ENCODE measurements at regions not wholly inside any gene's neighbourhood (a gene's known extent, or its start where the extent isn't known, plus 50 kb on each side); places are given as distances from the start of the nearest gene placed in this dataset.
A peak's percentile ranks its signal among the peaks of the same experiment; 100 is the strongest.
"Not testable (repeated sequence)": the region's sequence is repeated elsewhere in the genome, so short reads cannot be mapped to it uniquely, and the experiment has no call there.

DNA sequence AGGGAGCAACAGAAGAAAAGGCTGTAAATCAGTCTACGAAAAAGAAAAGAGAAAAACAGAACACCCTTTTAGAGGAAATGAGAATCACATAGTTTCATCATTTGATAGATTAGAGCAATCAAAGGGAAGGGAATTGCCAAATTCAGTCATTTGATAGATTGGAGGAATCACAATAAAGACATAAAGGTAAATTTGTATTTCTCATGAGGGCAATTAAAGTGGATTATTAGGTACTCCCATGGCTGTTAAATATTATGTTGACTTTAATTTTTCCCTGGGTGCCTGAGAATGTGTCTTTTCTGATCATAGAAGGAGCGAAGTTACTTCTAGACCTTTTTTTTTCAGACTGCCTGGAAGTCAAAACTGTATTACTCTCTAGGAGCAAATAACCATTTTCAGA, 1145.7 kb downstream of the EPHA7 start:
- in situ Hi-C loops (cut with HindIII; ENCODE audit: low sequenced_read_pairs), result no loop called here
- DNase-seq (ENCODE audit: low spot score), result no peak

DNA sequence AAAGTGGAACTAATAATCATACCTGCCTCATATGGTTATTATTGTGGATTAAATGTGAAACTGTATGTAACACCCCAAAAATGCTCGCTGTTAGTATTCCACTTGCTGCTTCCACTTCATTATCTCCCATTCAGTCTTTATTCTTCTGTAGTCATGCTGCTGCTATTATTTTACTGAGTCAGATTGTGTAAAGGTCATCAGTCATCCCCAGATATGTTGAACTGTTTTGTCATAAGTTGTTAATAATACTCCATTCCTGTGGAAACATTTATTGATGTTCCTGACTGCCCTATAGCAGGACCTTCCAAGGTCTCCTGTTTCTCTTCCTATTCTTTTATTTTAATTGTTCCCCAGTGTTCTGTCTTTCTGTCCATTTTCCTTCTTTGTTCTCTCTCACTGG, 1148.3 kb downstream of the EPHA7 start:
- in situ Hi-C loops (cut with HindIII; ENCODE audit: low sequenced_read_pairs), result no loop called here
- no peak for DNase-seq (ENCODE audit: low spot score)

DNA sequence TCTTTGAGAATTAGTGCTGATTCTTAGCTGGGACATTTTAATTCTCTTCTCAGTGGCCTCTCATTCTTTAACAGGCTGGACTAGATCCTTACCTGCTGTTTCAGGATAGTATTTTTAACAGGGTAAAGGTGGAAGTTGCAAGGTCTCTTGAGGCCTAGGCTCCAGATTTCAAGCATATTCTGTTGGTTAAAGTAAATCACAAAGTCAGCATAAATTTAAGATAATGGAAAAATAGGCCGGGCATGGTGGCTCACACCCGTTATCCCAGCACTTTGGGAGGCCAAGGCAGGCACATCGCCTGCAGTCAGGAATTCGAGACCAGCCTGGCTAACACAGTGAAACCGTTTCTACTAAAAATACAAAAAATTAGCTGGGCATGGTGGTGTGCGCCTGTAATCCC, 1149.0 kb downstream of the EPHA7 start:
- in situ Hi-C loops (cut with HindIII; ENCODE audit: low sequenced_read_pairs), result no loop called here
- DNase-seq (ENCODE audit: low spot score), result no peak

DNA sequence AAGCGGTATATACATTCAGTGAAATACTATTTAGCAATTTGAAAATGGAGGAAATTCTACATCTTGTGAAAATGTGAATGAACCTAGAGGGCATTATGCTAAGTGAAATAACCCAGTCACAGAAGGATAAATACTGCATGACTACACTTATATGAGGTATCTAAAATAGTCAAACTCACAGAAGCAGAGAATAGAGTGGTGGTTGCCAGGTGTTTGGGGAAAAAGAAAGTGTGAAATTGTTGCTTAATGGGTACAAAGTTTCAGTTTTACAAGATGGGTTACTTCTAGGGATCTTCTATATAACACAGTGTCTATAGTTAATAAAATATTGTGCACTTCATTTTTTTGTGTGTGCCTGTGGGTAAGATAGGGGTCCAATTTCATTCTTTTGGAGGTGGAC, 1152.0 kb downstream of the EPHA7 start:
- in situ Hi-C loops (cut with HindIII; ENCODE audit: low sequenced_read_pairs), result no loop called here
- DNase-seq (ENCODE audit: low spot score), result no peak

DNA sequence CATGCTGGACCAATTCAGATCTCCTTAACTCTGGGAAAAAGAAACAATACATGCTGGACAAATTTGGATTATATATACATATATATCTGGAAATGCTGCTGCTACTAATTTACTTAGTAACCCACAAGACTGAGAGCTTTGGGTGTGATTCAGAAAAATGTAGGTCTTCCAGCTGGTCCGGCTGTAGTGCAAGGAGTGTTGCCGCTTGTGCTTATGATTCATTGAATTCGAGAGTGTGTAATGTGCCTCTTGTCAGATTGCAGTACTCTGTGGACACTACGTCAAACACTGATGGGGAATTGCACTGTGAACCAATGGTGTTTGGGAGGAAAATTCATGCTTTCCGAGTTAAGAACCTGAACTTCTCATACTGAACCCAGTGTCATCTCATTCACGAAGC, 1155.5 kb downstream of the EPHA7 start:
- DNase-seq (ENCODE audit: low spot score), result no peak
- in situ Hi-C loops (cut with HindIII; ENCODE audit: low sequenced_read_pairs), result no loop called here

DNA sequence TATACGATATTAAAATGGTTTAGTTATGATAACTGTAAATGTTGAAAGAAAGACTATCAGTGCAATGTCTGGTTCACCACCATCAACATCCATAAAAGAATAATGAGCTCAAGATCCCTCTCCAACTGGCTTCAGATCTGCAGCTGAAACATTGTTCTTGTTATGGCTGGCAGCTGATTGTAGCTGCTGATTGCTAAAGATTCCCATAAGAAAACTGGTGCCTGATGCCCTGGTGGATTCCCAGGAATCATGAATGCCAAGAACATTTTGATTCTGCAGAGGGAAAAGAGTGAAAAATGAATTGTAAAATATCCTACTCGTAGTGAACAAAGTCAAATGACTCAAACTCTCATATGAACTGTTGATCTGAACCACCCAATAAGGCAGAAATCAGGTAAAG, 1160.2 kb downstream of the EPHA7 start:
- in situ Hi-C loops (cut with HindIII; ENCODE audit: low sequenced_read_pairs), result no loop called here
- no peak for DNase-seq (ENCODE audit: low spot score)

DNA sequence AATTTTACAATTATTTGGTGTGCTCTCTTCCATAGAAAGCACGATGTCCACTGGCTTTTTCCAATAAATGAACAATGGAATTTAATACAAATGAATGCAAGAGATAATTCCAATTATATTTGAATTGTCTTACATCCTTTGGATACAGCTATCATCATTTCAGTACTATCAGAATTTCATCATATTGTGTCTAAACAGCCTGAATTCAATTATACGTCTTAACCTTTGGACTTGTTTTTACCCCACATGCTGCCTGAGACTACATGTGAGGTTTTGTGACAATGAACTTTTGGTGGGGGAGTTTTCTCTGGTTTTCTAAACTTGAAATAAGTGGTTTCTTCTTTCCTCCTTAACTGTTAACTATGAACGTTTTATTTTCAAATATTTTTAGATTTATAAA, 1176.0 kb downstream of the EPHA7 start:
- in situ Hi-C loops (cut with HindIII; ENCODE audit: low sequenced_read_pairs), result no loop called here
- DNase-seq (ENCODE audit: low spot score), result no peak

DNA sequence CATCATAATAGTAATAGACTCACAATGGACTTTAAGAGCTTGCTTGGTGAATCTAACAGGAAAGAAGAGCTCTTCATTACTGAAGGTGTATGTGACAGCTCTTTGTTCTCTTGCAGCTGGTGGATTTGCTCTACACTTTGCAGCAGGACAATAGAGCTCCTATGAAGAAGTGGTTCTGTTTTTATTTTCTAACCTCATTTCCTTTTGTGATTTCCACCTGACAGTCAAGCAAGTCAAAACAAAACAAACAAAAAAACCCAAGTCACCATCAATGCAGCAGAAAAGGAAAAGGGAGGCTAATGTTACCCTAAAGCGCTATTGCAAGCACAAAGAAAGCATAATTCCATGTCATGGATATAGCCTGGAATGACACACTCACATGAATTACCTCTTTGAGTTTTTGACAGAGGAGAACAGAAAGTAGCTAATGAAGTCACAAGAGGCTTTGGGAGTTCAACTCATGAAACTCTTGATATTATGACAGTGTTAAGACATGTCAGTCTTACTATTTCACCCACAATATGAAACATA, 1188.1 kb downstream of the EPHA7 start:
- no peak for DNase-seq (ENCODE audit: low spot score)
- in situ Hi-C loops (cut with HindIII; ENCODE audit: low sequenced_read_pairs), result no loop called here

DNA sequence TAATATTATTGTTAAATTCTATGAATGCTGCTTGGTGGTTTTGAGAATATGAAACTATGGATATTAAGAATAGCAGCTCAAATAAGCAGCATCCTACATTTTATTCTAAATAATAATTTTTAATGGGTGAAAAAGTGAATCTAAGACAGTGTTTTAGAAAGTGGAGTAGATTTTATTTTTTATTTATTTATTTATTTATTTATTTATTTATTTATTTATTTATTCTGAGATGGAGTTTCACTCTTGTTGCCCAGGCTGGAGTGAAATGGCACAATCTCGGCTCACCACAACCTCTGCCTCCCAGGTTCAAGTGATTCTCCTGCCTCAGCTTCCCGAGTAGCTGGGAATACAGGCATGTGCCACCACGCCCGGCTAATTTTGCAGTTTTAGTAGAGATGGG, 1199.4 kb downstream of the EPHA7 start:
- in situ Hi-C loops (cut with HindIII; ENCODE audit: low sequenced_read_pairs); DNase-seq (ENCODE audit: low spot score): not testable (repeated sequence)

DNA sequence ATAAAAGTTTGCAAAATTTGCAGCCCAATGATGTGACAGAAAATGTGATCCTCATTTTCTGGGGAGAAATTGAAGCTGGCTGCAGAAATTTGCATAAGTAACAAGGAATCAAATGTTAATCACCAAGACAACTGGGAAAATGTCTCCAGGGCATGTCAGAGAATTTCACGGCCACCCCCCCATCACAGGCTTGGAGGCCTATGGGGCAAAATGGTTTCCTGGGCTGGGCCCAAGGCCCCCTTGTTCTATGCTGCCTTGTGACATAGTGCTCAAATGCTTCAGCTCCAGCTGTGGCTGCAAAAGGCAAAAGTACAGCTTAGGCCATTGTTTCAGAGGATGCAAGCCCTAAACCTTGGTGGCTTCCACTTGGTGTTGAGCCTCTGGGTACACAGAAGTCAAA, 1202.6 kb downstream of the EPHA7 start:
- in situ Hi-C loops (cut with HindIII; ENCODE audit: low sequenced_read_pairs), result no loop called here
- DNase-seq (ENCODE audit: low spot score), result no peak

DNA sequence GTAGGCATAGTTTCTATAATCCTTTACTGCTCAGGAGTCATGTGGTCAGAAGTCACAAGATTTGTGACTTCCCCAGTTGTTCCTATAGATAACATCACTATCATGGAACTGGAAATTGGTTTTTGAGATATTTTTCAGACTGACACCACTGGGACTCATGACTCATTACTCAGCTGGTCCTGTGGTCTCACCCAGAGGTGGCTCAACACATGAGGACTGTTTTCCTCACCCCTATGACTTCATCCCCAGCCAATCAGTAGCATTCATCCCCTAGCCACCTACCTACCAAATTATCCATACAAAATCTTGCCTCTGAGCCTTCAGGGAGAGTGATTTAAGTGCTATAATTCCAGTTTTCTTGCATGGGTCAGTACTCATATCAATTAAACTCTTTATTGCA, 1217.7 kb downstream of the EPHA7 start:
- in situ Hi-C loops (cut with HindIII; ENCODE audit: low sequenced_read_pairs), result no loop called here
- DNase-seq (ENCODE audit: low spot score), result no peak

DNA sequence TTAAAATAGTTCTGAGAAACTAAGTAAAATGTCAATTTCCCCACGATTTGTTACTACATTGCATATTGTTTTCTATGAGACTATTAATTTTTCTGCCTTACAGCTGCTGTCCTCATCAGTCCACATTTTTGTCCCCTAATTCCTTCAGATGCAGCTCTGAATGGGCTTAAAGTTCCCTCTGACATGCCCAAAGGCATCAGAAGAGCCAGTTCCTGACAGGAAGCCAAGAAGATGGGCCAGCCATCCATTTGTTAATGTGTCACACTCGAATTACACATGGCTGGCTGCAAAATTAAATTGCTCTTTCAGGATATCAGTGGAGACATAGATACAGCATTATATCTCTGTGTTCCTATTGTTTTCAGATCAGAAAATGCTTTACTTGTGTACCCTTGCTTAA, 1223.0 kb downstream of the EPHA7 start:
- in situ Hi-C loops (cut with HindIII; ENCODE audit: low sequenced_read_pairs), result no loop called here
- peak; percentile 16 for DNase-seq (ENCODE audit: low spot score)

DNA sequence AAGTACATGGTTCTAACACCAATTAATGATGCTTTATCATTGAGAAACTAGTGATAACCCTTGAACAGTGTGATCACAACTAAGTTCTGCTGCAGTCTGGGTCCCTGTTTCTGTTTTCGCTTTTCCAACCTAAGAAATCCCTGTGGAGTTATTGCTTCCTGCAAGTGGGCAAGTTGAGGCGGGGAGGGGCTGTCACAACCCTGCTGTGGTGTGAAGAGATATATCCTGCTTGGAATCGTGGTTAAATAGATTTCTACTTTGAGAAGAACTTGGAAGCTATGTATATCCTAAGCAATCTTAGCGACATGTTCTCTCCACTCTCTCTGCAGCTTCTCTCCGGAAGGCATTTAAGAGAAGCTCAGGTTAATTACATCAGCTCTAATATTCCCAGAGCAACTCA, 1223.6 kb downstream of the EPHA7 start:
- in situ Hi-C loops (cut with HindIII; ENCODE audit: low sequenced_read_pairs), result no loop called here

DNA sequence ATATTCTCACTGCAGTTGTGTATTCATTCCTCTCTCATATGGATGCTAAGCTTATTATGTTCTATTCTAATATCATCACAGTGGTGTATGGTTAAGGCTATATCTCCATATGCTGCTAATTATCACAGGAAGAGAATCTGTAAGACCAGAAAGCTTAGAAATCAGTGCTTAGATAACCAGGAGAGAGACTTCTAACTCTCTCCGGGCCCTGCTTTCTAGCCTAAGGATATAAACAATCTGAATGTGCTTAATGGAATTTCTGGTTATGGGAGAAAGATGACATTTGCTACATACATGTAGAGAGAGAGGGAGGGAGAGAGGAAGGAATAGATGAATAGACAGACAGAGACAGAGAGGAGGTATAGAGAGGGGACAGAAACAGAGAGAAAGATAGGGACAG, 1231.3 kb downstream of the EPHA7 start:
- DNase-seq (ENCODE audit: low spot score), result no peak
- in situ Hi-C loops (cut with HindIII; ENCODE audit: low sequenced_read_pairs), result no loop called here

More for the DNA sequence above, 1223.6 kb downstream of the EPHA7 start:
- no peak for DNase-seq (ENCODE audit: low spot score)

DNA sequence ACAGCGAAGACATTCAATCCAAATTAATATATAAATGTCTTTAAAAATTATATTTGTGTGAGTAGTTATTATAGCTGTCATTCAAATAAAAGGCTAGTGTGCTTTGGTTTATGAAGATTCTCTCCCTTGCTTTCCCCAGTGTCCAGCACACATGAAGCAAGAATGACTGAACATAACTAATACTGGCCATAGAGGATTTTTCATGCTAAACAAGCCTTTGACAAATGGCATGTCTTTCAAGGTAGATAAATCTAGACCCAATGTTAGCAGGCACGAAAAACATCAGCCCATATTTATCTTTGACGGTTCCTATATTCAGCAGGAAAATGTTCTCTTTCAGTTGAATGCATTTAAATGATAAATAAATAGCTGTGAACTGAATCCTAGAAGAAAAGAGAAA, 1234.4 kb downstream of the EPHA7 start:
- in situ Hi-C loops (cut with HindIII; ENCODE audit: low sequenced_read_pairs), result no loop called here
- DNase-seq (ENCODE audit: low spot score), result no peak

DNA sequence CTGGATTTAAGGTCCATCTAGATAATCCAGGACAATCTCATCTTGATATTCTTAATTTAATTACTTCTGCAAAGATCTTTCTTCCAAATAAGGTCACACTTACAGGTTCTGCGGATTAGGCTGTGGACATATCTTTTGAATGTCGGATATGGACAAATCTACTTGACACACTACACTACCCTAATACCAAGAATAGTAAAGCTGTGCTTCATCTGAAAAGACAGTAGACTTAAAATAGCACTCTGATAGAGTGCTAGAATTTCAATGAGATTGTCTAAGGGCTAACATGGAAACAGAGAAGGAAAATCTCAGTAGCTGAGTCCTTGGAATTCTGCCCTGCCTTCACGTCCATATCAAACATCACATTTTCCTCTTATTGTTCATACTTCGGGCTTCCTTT, 1238.0 kb downstream of the EPHA7 start:
- DNase-seq (ENCODE audit: low spot score), result no peak
- in situ Hi-C loops (cut with HindIII; ENCODE audit: low sequenced_read_pairs), result no loop called here

DNA sequence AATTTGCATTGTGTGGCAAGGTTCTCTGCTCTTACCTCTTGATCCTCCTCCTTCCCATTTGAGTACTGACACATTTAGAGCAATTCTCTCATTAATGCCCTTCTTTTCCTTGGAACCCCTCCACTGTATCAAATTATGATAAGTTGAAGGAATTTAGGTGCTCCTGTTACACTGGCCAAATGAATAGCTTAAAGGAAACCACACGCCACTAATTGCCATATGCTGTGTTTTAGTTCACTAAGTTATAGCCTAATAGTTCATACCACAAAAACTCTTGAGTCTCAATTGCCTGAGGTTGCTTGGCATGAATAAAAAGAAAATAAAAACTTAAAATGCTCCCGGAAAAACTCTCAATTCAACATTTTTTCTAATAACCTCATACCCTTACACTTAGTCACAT, 1239.3 kb downstream of the EPHA7 start:
- no peak for DNase-seq (ENCODE audit: low spot score)

DNA sequence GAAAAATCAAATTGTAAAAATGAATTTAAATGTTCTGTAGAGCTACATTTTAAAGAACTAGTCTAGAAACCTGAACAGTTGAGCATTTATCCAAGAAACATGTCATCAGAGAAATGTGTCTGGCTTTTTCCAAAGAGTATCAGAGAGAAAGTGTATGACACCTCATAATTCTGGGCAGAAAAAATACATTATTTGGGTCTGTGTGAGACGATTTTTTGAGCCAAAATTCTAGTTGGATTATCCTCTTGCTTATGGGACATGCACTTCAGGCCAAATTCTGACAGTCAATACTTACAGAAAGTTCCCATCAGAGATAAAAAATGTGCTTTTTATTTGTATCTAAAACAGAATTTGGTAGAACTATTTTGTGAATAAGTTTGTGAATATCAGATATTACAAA, 1242.7 kb downstream of the EPHA7 start:
- in situ Hi-C loops (cut with HindIII; ENCODE audit: low sequenced_read_pairs), result no loop called here
- no peak for DNase-seq (ENCODE audit: low spot score)

More for the DNA sequence above, 1239.3 kb downstream of the EPHA7 start:
- in situ Hi-C loops (cut with HindIII; ENCODE audit: low sequenced_read_pairs), result no loop called here

DNA sequence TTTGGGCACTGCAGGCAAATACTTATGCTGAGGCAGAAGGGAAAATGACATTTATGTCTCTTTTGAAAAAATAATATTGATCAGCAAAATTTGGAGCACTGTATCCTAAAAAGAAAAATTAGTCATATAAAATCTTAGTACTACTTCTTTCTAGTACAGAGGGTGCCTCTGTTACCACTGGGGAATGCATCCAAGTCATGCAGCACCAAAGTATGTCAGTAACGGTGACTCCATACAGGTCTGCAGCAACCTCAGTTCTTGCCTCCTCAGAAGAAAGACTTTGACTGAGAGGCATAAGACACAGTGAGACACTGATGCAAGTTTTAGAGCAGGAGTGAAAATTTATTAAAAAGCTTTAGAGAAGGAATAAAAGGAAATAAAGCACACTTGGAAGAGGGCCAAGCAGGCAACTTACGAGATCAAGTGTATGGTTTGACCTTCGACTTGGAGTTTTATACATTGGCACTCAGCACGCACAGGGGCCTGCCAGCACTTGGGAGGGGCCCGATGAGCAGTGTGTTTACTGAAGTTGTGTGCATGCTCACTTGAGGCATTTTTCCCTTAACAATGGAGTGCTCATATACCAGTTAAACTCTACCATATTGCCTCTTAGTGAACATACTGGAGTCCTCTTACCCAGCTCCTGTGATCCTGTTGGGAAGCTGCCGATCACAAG, 1244.8 kb downstream of the EPHA7 start:
- no peak for DNase-seq (ENCODE audit: low spot score)
- in situ Hi-C loops (cut with HindIII; ENCODE audit: low sequenced_read_pairs), result no loop called here

DNA sequence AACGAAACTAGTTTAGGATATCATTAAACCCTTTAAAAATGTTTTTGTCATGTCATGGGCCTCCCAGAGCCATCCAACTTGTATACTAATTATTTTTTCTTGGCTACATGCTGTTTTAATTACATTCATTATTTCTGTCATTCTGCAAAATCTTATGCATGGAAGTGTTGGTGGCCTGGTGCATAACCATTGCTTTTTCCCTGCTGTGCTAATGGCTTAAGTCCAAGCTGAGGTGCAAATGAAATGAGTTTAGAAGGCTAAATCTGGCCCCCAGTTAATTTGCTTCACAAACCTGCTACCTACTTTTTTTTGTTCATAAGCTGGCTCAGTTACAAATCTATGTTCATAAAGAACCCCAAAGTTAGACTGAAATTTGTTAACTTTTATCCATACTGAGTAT, 1249.9 kb downstream of the EPHA7 start:
- peak; percentile 22 for DNase-seq (ENCODE audit: low spot score)
- in situ Hi-C loops (cut with HindIII; ENCODE audit: low sequenced_read_pairs), result no loop called here

DNA sequence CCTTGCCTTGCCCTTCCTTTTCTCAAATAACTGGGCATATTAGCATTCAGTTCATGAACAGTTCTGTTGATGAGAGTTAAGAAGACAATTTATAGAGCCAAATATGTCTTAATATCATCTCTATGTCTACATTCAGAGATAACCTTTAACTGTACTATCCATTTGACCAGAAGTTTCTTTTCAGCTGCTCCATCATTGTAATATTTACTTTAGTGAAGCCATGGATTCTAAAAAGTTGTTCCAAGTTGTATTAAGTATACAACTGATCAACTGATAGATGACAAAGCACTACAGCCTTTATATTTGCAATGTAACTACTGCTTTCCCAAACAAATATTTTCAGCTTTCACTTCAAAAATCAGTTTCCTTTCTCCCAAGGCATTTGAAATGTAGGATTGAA, 1252.7 kb downstream of the EPHA7 start:
- in situ Hi-C loops (cut with HindIII; ENCODE audit: low sequenced_read_pairs), result no loop called here
- DNase-seq (ENCODE audit: low spot score), result no peak

DNA sequence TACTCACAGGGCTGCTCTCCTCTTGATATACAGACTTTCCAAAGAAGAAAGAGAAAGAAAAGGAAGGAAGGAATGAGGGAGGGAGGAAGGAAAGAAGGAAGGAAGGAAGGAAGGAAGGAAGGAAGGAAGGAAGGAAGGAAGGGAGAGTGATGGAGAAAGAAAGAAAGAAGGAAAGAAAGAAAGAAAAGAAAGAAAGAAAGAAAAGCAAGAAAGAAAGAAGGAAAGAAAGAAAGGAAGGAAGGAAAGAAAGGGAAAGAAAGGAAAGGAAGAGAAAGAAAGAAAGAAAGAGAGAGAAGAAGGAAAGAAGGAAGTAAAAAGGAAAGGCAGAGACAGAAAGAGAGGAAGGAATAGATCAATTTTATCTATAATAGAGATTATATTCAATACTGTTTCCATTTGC, 1257.4 kb downstream of the EPHA7 start:
- in situ Hi-C loops (cut with HindIII; ENCODE audit: low sequenced_read_pairs), result no loop called here
- no peak for DNase-seq (ENCODE audit: low spot score)
